Body of pancreas (tissue), 4 donors: ENCODE measurements at regions not wholly inside any gene's neighbourhood (a gene's known extent, or its start where the extent isn't known, plus 50 kb on each side); places are given as distances from the start of the nearest gene placed in this dataset.

Experiments
- CTCF ChIP-seq, 7 experiments: fragments of 450-650 bp in 4 of 7; fragments of 200-600 bp in 3 of 7; sonication (generic) in 3 of 7; IDR thresholded peaks; one replicate each; pipeline ENCODE4 v1.5.1; 2016 to 2019; ENCODE audit warnings: antibody characterized with exemption in 7 of 7
- POLR2A ChIP-seq, 3 donors: fragments of 450-650 bp; IDR thresholded peaks; one replicate each; pipeline ENCODE4 v1.6.1; 2016; ENCODE audit warnings: antibody characterized with exemption in 3 of 3, mild to moderate bottlenecking in 2 of 3

GRCh38 chr9:61669352-61669751 lies 479.5 kb downstream of the SPATA31A7 start:
- no peak for TF ChIP-seq CTCF (IDR thresholded peaks at IDR 0.05)
- no peak for TF ChIP-seq POLR2A (IDR thresholded peaks at IDR 0.05)
